GM23248 (cell line): ENCODE measurements at regions not wholly inside any gene's neighbourhood (a gene's known extent, or its start where the extent isn't known, plus 50 kb on each side); places are given as distances from the start of the nearest gene placed in this dataset.

Experiments used
- EZH2 ChIP-seq: fragments of 200-600 bp; sonication (generic); IDR thresholded peaks from 2 replicates; pipeline ENCODE4 v1.6.1; 2018; ENCODE audit warnings: antibody characterized with exemption, mild to moderate bottlenecking; ENCODE audit not compliant: insufficient read depth, poor library complexity, severe bottlenecking
- EZH2phosphoT487 ChIP-seq: fragments of 200-600 bp; sonication (generic); IDR thresholded peaks from 2 replicates; pipeline ENCODE4 v1.6.1; 2018; ENCODE audit warnings: antibody characterized with exemption, moderate library complexity, mild to moderate bottlenecking, low read depth; ENCODE audit not compliant: insufficient read depth

- TF ChIP-seq EZH2phosphoT487 = no peak
- TF ChIP-seq EZH2 = no peak
Observed at GRCh38 chr3:61372723-61373122, 121.5 kb upstream of the FHIT start.
